ENCODE measurements at regions not wholly inside any gene's neighbourhood (a gene's known extent, or its start where the extent isn't known, plus 50 kb on each side); places are given as distances from the start of the nearest gene placed in this dataset.
"Not testable (repeated sequence)": the region's sequence is repeated elsewhere in the genome, so short reads cannot be mapped to it uniquely, and the experiment has no call there.

DNA sequence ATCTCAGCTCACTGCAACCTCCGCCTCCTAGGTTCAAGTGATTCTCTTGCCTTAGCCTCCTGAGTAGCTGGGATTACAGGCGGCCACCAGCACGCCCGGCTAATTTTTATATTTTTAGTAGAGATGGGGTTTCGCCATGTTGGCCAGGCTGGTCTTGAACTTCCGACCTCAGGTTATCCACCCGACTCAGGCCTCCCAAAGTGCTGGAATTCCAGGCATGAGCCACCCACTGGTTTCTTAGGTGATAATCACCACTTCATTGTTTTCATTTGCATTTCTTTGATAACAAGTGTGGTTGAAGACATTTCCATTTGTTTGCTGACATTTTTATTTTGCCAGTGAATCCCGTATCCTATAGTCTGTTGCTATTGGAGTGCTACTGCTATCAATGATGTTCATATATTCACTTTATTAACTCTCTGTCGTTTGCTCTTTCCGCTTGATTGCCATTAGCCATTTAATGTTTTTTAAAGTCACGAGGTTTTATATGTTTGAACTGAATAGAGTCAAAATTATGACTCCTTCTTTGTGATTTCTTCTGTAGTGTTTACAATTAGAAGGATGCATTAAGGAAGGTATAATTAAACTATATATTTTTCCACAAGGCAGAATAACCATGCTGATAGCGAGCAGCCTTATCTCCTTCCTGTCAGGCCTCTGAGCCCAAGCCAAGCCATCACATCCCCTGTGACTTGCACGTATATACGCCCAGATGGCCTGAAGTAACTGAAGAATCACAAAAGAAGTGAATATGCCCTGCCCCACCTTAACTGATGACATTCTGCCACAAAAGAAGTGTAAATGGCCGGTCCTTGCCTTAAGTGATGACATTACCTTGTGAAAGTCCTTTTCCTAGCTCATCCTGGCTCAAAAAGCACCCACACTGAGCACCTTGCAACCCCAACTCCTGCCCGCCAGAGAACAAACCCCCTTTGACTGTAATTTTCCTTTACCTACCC, 87.3 kb upstream of the DAPK1 start:
- not testable (repeated sequence) for H3K4me3 ChIP-seq, DNase-seq, H3K27me3 ChIP-seq, H3K9me3 ChIP-seq, H3K36me3 ChIP-seq

GRCh38 chr9:87420884-87421283, 76.8 kb upstream of the DAPK1 start:
- H3K4me3 ChIP-seq = no peak overlapping the region
- H3K36me3 ChIP-seq = no peaks in the 10 kb centered on the region
- DNase-seq = no peak
- H3K27me3 ChIP-seq = no peaks in the 10 kb centered on the region
- H3K9me3 ChIP-seq = peaks cover 2% of the 10 kb centered on the region

DNA sequence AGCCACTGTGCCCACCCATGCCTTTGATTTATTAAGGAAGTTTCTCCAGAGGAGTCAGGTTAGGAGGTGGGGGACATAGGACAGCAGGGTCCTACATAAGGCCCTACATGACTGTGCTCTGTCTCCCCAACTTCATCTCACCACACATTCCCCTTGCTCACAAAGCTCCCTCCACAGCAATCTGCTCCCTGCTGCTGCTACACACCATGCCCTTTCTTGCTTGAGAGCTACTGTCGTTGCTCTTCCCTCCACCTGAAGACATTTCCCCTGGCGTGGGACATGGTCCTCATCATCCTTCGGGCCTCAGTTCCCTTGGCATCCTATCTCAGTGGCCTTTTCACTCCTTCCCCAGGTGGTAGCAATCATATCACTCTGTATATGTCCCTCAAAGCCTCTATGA, 75.9 kb upstream of the DAPK1 start:
- no peaks in the 10 kb centered on the region for H3K36me3 ChIP-seq
- H3K4me3 ChIP-seq = no peak overlapping the region
- no peak for DNase-seq
- no peaks in the 10 kb centered on the region for H3K27me3 ChIP-seq
- peaks cover 2% of the 10 kb centered on the region for H3K9me3 ChIP-seq

DNA sequence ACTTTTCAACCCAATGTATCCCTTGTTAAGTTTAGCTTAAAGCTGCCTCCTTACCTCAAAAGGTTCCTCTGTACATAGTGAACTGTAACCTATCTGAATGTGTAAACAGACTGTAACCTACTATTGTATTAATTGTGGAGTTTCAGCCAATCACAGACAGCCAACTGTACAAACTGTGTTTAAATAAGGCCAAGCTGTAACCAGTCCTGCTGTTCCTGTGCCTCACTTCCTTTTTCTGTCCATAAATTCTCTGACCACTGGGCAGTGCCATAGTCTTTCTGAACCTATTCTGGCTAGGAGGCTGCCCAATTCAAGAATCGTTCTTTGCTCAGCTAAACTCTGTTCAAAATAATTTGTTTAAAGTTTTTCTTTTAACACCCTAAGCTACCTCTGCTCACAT, 74.7 kb upstream of the DAPK1 start:
- no peaks in the 10 kb centered on the region for H3K27me3 ChIP-seq
- H3K9me3 ChIP-seq = peaks cover 2% of the 10 kb centered on the region
- DNase-seq = no peak
- H3K4me3 ChIP-seq = no peak overlapping the region
- H3K36me3 ChIP-seq = no peaks in the 10 kb centered on the region

- not testable (repeated sequence) for DNase-seq, H3K27me3 ChIP-seq, H3K4me3 ChIP-seq, H3K9me3 ChIP-seq, H3K36me3 ChIP-seq
Measured at GRCh38 chr9:87423885-87424284, 73.8 kb upstream of the DAPK1 start.

DNA sequence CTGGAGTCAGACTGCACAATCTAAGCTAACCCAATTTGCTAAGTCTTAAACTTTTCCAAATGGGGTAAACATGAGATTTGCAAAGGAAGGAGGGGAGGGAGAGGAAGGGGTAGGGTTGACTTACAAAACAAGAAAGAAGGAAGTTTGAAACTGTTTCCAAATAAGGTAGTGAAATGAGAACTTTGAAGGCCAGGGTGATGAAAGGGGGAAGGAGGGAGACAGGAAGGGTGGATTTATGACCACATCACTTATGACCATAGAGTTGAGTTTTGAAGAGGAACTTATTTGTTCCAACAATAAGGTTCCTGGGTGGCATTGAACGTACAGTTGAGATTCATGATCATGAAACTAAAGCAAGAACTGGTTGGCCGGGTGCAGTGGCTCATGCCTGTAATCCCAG, 72.5 kb upstream of the DAPK1 start:
- Histone ChIP-seq H3K27me3 (no peaks in the 10 kb centered on the region), H3K9me3 (peaks cover 2% of the 10 kb centered on the region), H3K36me3 (no peaks in the 10 kb centered on the region), H3K4me3 (no peak overlapping the region)
- no peak for DNase-seq

DNA sequence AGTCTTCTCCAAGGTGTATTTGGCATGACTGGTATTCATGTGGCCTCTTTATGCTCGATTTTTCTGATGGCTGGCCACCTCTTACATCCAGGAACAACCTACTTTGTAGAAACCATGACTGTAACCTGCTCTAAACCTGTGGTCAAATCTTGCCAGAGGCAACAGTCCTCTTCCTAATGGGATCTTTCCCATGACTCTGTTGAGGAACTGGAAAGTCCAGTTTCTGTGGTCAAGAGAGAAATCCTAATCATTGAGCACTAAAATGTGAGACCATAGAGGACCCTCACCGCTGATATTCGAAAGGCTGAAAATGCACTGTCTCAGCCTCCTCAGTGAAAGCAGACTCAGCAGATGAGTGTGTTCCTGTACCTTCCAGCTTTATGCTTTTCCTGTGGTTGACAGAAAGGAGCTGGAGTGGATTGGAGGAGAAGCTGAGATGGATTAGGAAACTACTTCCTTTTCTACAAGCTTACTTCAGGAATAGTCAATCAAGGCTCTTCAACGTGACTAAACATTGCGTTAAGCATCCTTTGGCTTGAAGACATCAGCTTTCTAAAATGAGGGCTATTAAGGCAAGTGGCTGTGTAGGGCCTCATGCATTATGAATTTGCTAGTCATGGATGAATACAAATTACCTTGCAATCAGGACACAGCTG, 69.7 kb upstream of the DAPK1 start:
- Histone ChIP-seq H3K36me3 (no peaks in the 10 kb centered on the region), H3K9me3 (peaks cover 2% of the 10 kb centered on the region), H3K4me3 (no peak overlapping the region), H3K27me3 (no peaks in the 10 kb centered on the region)
- no peak for DNase-seq

- no peak for DNase-seq
- H3K36me3 ChIP-seq = no peaks in the 10 kb centered on the region
- H3K9me3 ChIP-seq = peaks cover 2% of the 10 kb centered on the region
- no peak overlapping the region for H3K4me3 ChIP-seq
- no peaks in the 10 kb centered on the region for H3K27me3 ChIP-seq
Measured at GRCh38 chr9:87428659-87429058, 69.0 kb upstream of the DAPK1 start.

GRCh38 chr9:87431837-87432236, 65.8 kb upstream of the DAPK1 start:
- no peaks in the 10 kb centered on the region for H3K9me3 ChIP-seq
- no peak overlapping the region for H3K4me3 ChIP-seq
- no peak for DNase-seq
- H3K27me3 ChIP-seq = no peaks in the 10 kb centered on the region
- no peaks in the 10 kb centered on the region for H3K36me3 ChIP-seq

DNA sequence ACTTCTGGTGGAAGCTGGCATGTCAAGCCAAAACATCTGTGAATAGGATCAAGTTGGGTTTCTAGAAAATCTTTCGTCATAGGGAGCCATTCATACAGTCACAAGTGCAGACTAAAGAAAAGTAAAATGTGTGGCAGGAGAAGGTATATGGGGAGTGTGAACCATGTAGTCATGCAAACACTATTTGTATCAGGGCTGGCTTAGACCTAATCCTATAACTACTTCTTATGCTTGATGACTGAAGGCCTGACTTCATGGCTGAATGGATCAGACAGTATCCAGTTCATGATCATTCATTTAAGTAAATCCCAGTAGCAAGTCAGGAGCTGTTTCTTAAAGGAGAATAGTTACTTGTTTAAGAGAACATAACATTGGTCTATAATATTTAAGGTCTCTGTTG, 63.8 kb upstream of the DAPK1 start:
- DNase-seq = no peak
- Histone ChIP-seq H3K4me3 (no peak overlapping the region), H3K36me3 (no peaks in the 10 kb centered on the region), H3K27me3 (no peaks in the 10 kb centered on the region), H3K9me3 (no peaks in the 10 kb centered on the region)

- no peaks in the 10 kb centered on the region for H3K36me3 ChIP-seq
- no peaks in the 10 kb centered on the region for H3K9me3 ChIP-seq
- H3K27me3 ChIP-seq = no peaks in the 10 kb centered on the region
- DNase-seq = no peak
- H3K4me3 ChIP-seq = no peak overlapping the region
Measured at GRCh38 chr9:87434366-87434765, 63.3 kb upstream of the DAPK1 start.

DNA sequence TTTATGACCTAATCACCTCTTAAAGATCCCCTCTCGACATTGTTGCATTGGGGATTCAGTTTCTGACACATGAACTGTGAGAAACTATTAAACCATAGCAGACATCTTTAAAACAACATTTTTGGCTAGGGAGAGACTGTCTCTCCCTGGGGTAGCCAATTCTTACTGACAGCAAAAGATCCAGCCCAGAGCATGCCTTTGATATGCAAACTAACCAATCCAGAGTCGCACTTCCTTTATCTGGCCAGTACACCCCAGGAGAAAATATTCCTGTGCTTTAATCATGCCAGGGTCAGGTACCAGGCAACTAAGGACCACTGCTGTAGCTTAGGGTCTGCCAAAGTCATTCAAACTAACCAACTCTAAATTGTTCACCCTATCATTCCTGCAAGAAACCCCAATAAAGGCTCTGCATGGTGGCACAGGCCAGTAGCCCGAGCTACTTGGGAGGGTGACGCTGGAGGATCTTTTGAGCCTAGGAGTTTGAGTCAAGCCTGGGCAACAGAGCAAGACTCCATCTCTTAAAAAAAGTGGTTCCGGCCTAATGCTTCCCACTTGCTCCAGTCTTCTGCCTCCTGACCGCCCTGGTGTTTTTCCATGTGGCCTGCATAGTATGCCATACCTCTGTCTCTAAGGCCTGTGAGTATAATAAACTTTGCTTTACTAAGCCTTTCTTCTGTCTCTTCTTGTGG, 62.3 kb upstream of the DAPK1 start:
- no peak overlapping the region for H3K4me3 ChIP-seq
- no peaks in the 10 kb centered on the region for H3K27me3 ChIP-seq
- no peaks in the 10 kb centered on the region for H3K36me3 ChIP-seq
- DNase-seq = no peak
- H3K9me3 ChIP-seq = no peaks in the 10 kb centered on the region

DNA sequence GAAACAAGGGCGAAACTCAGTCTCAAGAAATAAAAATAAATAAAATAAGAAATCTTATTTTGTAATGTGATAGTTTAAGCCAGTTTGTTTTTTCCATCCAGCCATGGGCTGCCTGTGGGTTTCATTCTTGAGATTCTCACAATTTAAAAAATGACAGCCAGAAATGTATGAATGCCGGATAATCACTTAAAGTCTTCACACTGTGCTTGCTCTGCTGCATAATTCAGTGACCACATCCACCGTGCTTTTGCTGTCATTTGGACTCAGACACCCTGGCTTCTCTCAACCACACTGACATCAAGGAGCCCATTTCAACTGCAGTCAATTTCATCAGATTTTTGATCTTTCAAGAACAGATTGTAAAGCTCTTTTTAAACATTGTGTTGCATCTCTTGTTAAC, 61.0 kb upstream of the DAPK1 start:
- no peaks in the 10 kb centered on the region for H3K36me3 ChIP-seq
- no peaks in the 10 kb centered on the region for H3K27me3 ChIP-seq
- DNase-seq = no peak
- H3K9me3 ChIP-seq = no peaks in the 10 kb centered on the region
- H3K4me3 ChIP-seq = no peak overlapping the region

GRCh38 chr9:87437966-87438365, 59.7 kb upstream of the DAPK1 start:
- 0 out of 2 replicates have a peak, but pooled peaks cover 3% of the 10 kb centered on the region for H3K9me3 ChIP-seq
- peak; percentile 49 for DNase-seq
- no peaks in the 10 kb centered on the region for H3K27me3 ChIP-seq
- no peak overlapping the region for H3K4me3 ChIP-seq
- H3K36me3 ChIP-seq = no peaks in the 10 kb centered on the region

DNA sequence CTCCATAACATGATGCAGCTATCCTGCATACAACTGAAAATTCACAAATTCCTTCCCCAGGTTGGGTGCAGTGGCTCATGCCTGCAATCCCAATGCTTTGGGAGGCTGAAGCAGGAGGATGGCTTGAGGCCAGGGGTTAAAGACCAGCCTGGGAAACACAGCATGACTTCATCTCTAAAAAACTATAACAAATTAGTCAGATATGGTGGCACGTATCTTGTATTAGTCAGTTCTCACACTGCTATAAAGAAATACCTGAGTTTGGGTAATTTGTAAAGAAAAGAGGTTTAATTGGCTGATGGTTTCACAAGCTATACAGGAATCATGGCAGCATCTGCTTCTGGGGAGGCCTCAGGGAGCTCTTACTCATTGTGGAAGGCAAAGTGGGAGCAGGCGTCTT, 56.4 kb upstream of the DAPK1 start:
- Histone ChIP-seq H3K9me3 (0 out of 2 replicates have a peak, but pooled peaks cover 3% of the 10 kb centered on the region), H3K27me3 (no peaks in the 10 kb centered on the region), H3K4me3 (no peak overlapping the region), H3K36me3 (no peaks in the 10 kb centered on the region)
- peak; percentile 79 for DNase-seq

- 0 out of 2 replicates have a peak, but pooled peaks cover 3% of the 10 kb centered on the region for H3K9me3 ChIP-seq
- H3K4me3 ChIP-seq = no peak overlapping the region
- no peaks in the 10 kb centered on the region for H3K27me3 ChIP-seq
- no peaks in the 10 kb centered on the region for H3K36me3 ChIP-seq
- DNase-seq = no peak
Measured at GRCh38 chr9:87442451-87442850, 55.2 kb upstream of the DAPK1 start.

GRCh38 chr9:87443006-87443405, 54.7 kb upstream of the DAPK1 start:
- no peaks in the 10 kb centered on the region for H3K36me3 ChIP-seq
- no peak overlapping the region for H3K4me3 ChIP-seq
- H3K27me3 ChIP-seq = no peaks in the 10 kb centered on the region
- no peak for DNase-seq
- 0 out of 2 replicates have a peak, but pooled peaks cover 3% of the 10 kb centered on the region for H3K9me3 ChIP-seq

All from MG63 (cell line).